Activated naive CD8-positive, alpha-beta T cell treated with anti-CD3 and anti-CD28 coated beads, Interleukin-2, amount 50 U/mL, for 24 hours (primary cell): ENCODE measurements at regions not wholly inside any gene's neighbourhood (a gene's known extent, or its start where the extent isn't known, plus 50 kb on each side); places are given as distances from the start of the nearest gene placed in this dataset.

Experiments used
- ATAC-seq: fragments of 150-1000 bp; cut with Tn5 transposase; one replicate; pipeline ENCODE4 v1.10.0; 2021
- DNase-seq: peaks from one replicate; pipeline ENCODE4 v3.0.0; 2021
- H3K27ac Mint-ChIP-seq: one replicate; pipeline ENCODE4 v1.8.0; 2021; ENCODE audit warnings: mild to moderate bottlenecking, mixed read lengths
- H3K27me3 Mint-ChIP-seq: one replicate; pipeline ENCODE4 v1.8.0; 2021; ENCODE audit warnings: mixed read lengths
- H3K36me3 Mint-ChIP-seq: one replicate; pipeline ENCODE4 v1.8.0; 2021; ENCODE audit warnings: low read depth, mixed read lengths
- H3K4me1 Mint-ChIP-seq: one replicate; pipeline ENCODE4 v1.8.0; 2021; ENCODE audit warnings: mixed read lengths
- H3K4me3 Mint-ChIP-seq: one replicate; pipeline ENCODE4 v1.8.0; 2021; ENCODE audit warnings: mild to moderate bottlenecking, moderate library complexity, mixed read lengths
- H3K9me3 Mint-ChIP-seq: one replicate; pipeline ENCODE4 v1.8.0; 2021; ENCODE audit warnings: mixed read lengths

DNA sequence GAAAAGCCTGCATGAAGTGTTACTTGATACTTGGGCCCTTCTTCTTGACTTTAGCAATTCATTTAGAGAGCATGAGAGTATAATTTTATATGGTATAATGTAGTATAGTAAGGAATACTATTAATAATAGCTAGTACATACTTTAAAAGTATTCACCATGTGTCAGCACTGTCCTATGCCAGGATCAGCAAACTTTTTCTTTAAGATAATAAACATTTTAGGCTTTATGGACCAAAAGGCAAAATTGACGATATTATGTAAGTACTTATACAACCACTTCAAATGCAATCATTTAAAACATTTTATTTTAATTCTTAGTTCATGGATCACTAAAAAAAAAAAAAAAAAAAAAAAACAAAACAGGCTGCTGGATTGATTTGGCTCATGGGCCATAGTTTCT is 163.9 kb downstream of the IBTK start:
- Mint-ChIP-seq H3K4me1 (no peaks in the 10 kb centered on the region), H3K9me3 (no peaks in the 10 kb centered on the region), H3K4me3 (no peak overlapping the region), H3K27me3 (no peaks in the 10 kb centered on the region), H3K36me3 (no peaks in the 10 kb centered on the region), H3K27ac (no peak overlapping the region)
- ATAC-seq (no peak), DNase-seq (no peak)

DNA sequence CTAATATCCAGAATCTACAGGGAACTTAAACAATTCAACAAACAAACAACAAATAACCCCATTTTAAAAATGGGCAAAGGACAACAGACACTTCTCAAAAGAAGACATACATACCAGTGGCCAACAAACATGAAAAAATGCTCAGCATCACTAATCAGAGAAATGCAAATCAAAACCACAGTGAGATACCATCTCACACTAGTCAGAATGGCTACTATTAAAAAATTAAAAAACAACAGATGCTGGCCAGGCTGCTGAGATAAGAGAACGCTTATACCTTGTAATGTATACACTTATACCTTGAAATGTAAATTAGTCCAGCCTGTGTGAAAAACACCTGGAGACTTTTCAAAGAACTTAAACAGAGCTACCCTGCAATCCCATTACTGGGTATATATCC is 166.8 kb downstream of the IBTK start:
- Mint-ChIP-seq H3K4me3 (no peak overlapping the region), H3K9me3 (no peaks in the 10 kb centered on the region), H3K27ac (no peak overlapping the region), H3K4me1 (no peaks in the 10 kb centered on the region), H3K36me3 (no peaks in the 10 kb centered on the region), H3K27me3 (no peaks in the 10 kb centered on the region)
- no peak for ATAC-seq
- no peak for DNase-seq

DNA sequence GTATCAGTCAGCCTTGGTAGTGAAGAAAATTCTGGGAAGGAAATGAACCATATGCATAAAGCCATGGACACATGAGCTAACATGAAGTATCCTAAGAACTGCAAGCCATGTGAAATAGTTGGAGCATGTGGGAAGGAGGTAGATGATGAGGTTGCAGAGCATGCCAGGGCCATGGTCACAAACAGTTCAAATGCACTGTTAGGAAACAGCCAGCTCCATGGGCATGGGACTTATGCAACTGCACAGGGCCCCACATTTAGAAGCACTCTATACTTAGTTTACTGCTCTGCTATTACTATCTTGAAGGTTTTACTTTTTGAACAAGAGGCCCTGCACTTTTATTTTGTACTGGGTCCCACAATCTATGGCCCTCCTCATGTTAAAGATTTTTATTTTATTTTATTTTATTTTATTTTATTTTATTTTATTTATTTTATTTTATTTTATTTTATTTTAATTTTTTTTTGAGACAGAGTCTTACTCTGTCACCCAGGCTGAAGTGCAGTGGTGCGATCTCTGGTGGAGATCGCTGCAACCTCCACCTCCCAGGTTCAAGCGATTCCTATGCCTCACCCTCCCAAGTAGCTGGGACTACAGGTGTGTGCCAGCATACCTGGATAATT is 169.1 kb downstream of the IBTK start:
- H3K4me1 Mint-ChIP-seq, result no peaks in the 10 kb centered on the region
- no peaks in the 10 kb centered on the region for H3K27me3 Mint-ChIP-seq
- H3K36me3 Mint-ChIP-seq, result no peaks in the 10 kb centered on the region
- H3K9me3 Mint-ChIP-seq, result no peaks in the 10 kb centered on the region
- no peak overlapping the region for H3K4me3 Mint-ChIP-seq
- no peak overlapping the region for H3K27ac Mint-ChIP-seq
- DNase-seq (no peak), ATAC-seq (no peak)

GRCh38 chr6:82076916-82077315 is 170.6 kb downstream of the IBTK start:
- Mint-ChIP-seq H3K4me1 (no peaks in the 10 kb centered on the region), H3K27me3 (no peaks in the 10 kb centered on the region), H3K36me3 (no peaks in the 10 kb centered on the region), H3K9me3 (no peaks in the 10 kb centered on the region), H3K27ac (no peak overlapping the region), H3K4me3 (no peak overlapping the region)
- ATAC-seq (no peak), DNase-seq (no peak)

DNA sequence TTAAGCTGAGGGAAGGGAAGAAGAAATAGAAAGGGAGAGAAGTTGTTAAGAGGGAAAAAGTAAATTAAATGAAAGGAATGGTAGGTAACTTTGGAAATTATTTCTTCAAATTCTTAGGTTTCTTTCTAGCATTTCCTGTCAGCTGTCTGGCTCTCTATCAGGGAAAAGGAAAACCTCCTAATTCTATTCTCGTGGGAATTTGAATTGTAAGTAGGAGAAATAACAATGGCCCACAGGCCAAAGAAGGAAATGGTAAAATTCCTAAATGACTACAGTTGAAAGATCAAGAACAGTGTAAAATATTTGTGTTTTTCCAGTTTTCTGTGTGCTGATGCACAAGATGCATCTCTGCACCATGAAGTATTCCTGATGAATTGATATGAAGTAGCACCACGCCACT is 173.0 kb downstream of the IBTK start:
- H3K4me3 Mint-ChIP-seq, result no peak overlapping the region
- no peaks in the 10 kb centered on the region for H3K4me1 Mint-ChIP-seq
- H3K36me3 Mint-ChIP-seq, result no peaks in the 10 kb centered on the region
- no peak overlapping the region for H3K27ac Mint-ChIP-seq
- ATAC-seq (no peak), DNase-seq (no peak)
- no peaks in the 10 kb centered on the region for H3K9me3 Mint-ChIP-seq
- H3K27me3 Mint-ChIP-seq, result no peaks in the 10 kb centered on the region

- DNase-seq (no peak), ATAC-seq (no peak)
- no peaks in the 10 kb centered on the region for H3K9me3 Mint-ChIP-seq
- no peaks in the 10 kb centered on the region for H3K36me3 Mint-ChIP-seq
- H3K4me3 Mint-ChIP-seq, result no peak overlapping the region
- no peaks in the 10 kb centered on the region for H3K27me3 Mint-ChIP-seq
- H3K4me1 Mint-ChIP-seq, result no peaks in the 10 kb centered on the region
- no peak overlapping the region for H3K27ac Mint-ChIP-seq
These were observed 174.1 kb downstream of the IBTK start for GRCh38 chr6:82073484-82073883.

DNA sequence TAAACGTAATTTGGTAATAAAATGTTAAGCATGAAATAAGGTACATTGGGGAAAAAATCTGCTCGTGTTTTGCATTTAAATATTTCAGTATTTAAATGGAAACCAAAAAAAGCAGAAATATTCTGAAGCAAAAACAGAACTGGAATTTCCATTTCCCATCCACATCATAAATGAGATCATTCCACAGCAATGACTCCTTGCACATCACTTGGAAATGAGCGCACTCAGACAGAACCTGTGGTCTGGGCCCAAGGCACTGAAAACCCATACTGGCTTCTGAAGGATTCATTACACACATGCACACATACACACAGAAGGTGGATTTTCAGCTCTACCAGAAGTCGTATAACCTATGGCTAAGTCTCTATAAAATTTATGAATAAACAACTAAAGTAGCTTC is 174.8 kb downstream of the IBTK start:
- Mint-ChIP-seq H3K4me3 (no peak overlapping the region), H3K27ac (no peak overlapping the region), H3K36me3 (no peaks in the 10 kb centered on the region), H3K9me3 (no peaks in the 10 kb centered on the region), H3K4me1 (no peaks in the 10 kb centered on the region), H3K27me3 (no peaks in the 10 kb centered on the region)
- no peak for DNase-seq
- no peak for ATAC-seq

GRCh38 chr6:82072121-82072521 is 175.4 kb downstream of the IBTK start:
- ATAC-seq (no peak), DNase-seq (no peak)
- Mint-ChIP-seq H3K4me3 (no peak overlapping the region), H3K27ac (no peak overlapping the region), H3K9me3 (no peaks in the 10 kb centered on the region), H3K4me1 (no peaks in the 10 kb centered on the region), H3K36me3 (no peaks in the 10 kb centered on the region), H3K27me3 (no peaks in the 10 kb centered on the region)

DNA sequence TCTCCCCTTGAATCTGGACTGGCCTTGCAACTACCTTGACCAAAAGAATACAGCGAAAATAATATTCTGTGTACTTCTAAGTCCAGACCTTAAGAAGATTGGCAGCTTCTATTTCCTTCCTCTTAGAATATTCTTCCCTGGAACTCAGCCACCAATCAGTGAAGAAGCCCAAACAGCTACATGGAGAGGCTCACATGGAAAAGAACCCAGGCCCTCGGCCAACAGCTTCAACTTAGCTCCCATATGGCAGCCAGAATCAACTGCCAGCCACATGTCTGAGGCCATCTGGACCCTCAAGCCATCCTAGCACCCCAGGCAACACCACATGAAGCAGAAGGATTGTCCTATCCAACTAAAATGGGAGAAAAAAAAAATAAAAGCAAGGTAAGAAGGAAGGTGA is 178.8 kb downstream of the IBTK start:
- no peaks in the 10 kb centered on the region for H3K9me3 Mint-ChIP-seq
- ATAC-seq, result no peak
- no peak overlapping the region for H3K4me3 Mint-ChIP-seq
- no peaks in the 10 kb centered on the region for H3K36me3 Mint-ChIP-seq
- no peak overlapping the region for H3K27ac Mint-ChIP-seq
- DNase-seq, result no peak
- H3K27me3 Mint-ChIP-seq, result no peaks in the 10 kb centered on the region
- no peaks in the 10 kb centered on the region for H3K4me1 Mint-ChIP-seq

GRCh38 chr6:82066991-82067411 is 180.5 kb downstream of the IBTK start:
- H3K4me3 Mint-ChIP-seq, result no peak overlapping the region
- no peaks in the 10 kb centered on the region for H3K4me1 Mint-ChIP-seq
- H3K36me3 Mint-ChIP-seq, result no peaks in the 10 kb centered on the region
- H3K27ac Mint-ChIP-seq, result no peak overlapping the region
- H3K27me3 Mint-ChIP-seq, result no peaks in the 10 kb centered on the region
- ATAC-seq (no peak), DNase-seq (no peak)
- H3K9me3 Mint-ChIP-seq, result no peaks in the 10 kb centered on the region

DNA sequence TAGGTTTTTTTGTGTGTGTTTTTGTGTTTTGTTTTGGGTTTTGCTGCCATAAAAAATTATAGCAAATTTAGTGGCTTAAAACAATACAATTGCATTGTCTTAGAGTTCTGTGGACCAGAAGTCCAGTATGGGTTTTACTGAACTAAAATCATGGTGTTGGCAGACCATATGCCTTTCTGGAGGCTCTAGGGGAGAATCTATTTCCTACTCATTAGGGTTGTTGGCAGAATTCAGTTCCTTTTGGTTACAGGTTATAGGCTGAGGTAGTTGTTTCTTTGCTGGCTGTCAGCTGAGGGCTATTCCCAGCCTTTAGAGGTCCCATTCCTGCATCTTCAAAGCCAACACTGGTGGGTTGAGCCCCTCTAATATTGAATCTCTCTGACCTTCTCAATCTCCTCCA is 181.3 kb downstream of the IBTK start:
- H3K4me1 Mint-ChIP-seq, result no peaks in the 10 kb centered on the region
- H3K36me3 Mint-ChIP-seq, result no peaks in the 10 kb centered on the region
- H3K9me3 Mint-ChIP-seq, result no peaks in the 10 kb centered on the region
- ATAC-seq, result no peak
- no peak for DNase-seq
- H3K4me3 Mint-ChIP-seq, result no peak overlapping the region
- H3K27ac Mint-ChIP-seq, result no peak overlapping the region
- no peaks in the 10 kb centered on the region for H3K27me3 Mint-ChIP-seq

DNA sequence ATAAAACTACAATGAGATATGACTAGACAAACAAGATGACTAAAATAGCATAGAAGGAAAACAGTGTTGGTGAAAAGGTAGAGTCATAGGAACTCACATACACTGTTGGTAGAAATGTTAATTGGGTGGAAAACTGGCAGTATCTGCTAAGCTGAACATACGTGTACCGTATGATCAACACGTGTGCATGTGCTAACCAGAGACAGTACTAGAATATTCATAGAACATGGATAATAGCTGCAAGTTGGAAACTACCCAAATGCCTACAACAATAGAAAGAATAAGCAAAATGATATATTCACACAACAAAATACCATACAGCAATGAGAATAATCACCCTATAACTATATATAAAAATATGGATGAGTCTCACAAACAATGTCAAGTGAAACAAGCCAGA is 184.0 kb downstream of the IBTK start:
- no peak for ATAC-seq
- no peaks in the 10 kb centered on the region for H3K36me3 Mint-ChIP-seq

GRCh38 chr6:82062219-82062618 is 185.3 kb downstream of the IBTK start:
- no peak for ATAC-seq
- no peak overlapping the region for H3K27ac Mint-ChIP-seq

More for the DNA sequence above, 184.0 kb downstream of the IBTK start:
- Mint-ChIP-seq H3K9me3 (no peaks in the 10 kb centered on the region), H3K27me3 (no peaks in the 10 kb centered on the region), H3K4me3 (no peak overlapping the region), H3K27ac (no peak overlapping the region), H3K4me1 (no peaks in the 10 kb centered on the region)
- no peak for DNase-seq

GRCh38 chr6:82057846-82058554 is 189.5 kb downstream of the IBTK start:
- ATAC-seq, result no peak
- Mint-ChIP-seq H3K4me1 (no peaks in the 10 kb centered on the region), H3K27ac (no peak overlapping the region), H3K27me3 (no peaks in the 10 kb centered on the region), H3K36me3 (no peaks in the 10 kb centered on the region), H3K4me3 (no peak overlapping the region), H3K9me3 (no peaks in the 10 kb centered on the region)
- no peak for DNase-seq

More at GRCh38 chr6:82062219-82062618, 185.3 kb downstream of the IBTK start:
- Mint-ChIP-seq H3K4me1 (no peaks in the 10 kb centered on the region), H3K9me3 (no peaks in the 10 kb centered on the region), H3K36me3 (no peaks in the 10 kb centered on the region), H3K4me3 (no peak overlapping the region), H3K27me3 (no peaks in the 10 kb centered on the region)
- DNase-seq, result no peak

GRCh38 chr6:82056567-82056966 is 191.0 kb downstream of the IBTK start:
- Mint-ChIP-seq H3K4me1 (no peaks in the 10 kb centered on the region), H3K36me3 (no peaks in the 10 kb centered on the region), H3K9me3 (no peaks in the 10 kb centered on the region), H3K4me3 (no peak overlapping the region), H3K27me3 (no peaks in the 10 kb centered on the region), H3K27ac (no peak overlapping the region)
- no peak for DNase-seq
- no peak for ATAC-seq
